ENCODE measurements at regions not wholly inside any gene's neighbourhood (a gene's known extent, or its start where the extent isn't known, plus 50 kb on each side); places are given as distances from the start of the nearest gene placed in this dataset.
A peak's percentile ranks its signal among the peaks of the same experiment; 100 is the strongest.

GRCh38 chr6:43861212-43861894 lies 91.3 kb downstream of the VEGFA start:
- CTCF ChIA-PET (ENCODE audit: low intra/inter-chr PET ratio): no interaction called here
- Histone ChIP-seq H2AFZ (ENCODE audit: low read depth, low read length) (no peak overlapping the region), H3K36me3 (ENCODE audit: control insufficient read depth, insufficient read depth, low read length) (no peaks in the 10 kb centered on the region), H3K4me2 (ENCODE audit: insufficient read depth, low read length) (no peak overlapping the region), H3K9me1 (ENCODE audit: control insufficient read depth, insufficient read depth, low read length) (no peaks in the 10 kb centered on the region), H4K20me1 (replicated peaks; ENCODE audit: control insufficient read depth, insufficient read depth, low read length) (no peaks in the 10 kb centered on the region), H3K9me3 (replicated peaks; ENCODE audit: control insufficient read depth, insufficient read depth, low read depth, low read length) (no peaks in the 10 kb centered on the region), H3K4me3 (no peak overlapping the region), H3K27ac (ENCODE audit: extremely low read depth, low read depth, low read length) (no peak overlapping the region), H3K4me1 (replicated peaks in 1 of 2; ENCODE audit: control insufficient read depth in 2 of 2, insufficient read depth in 2 of 2, low read length in 2 of 2) (peaks cover 2 to 3% of the 10 kb centered on the region in 2 experiments; a peak in 3 of 5 replicates), H3K9ac (ENCODE audit: insufficient read depth in 1 of 2, low read depth in 2 of 2, low read length in 2 of 2) (no peak overlapping the region), H3K27me3 (ENCODE audit: control insufficient read depth in 2 of 2, insufficient read depth in 2 of 2, low read length in 2 of 2) (no peaks in the 10 kb centered on the region), H3K79me2 (ENCODE audit: control insufficient read depth, insufficient read depth, low read length) (no peaks in the 10 kb centered on the region)
- POLR2A ChIA-PET: interaction anchor here (1.3 kb wide), 1 partner anchor 8 kb away, joined by 4 read pairs; no protein-coding TSS in a partner anchor
- ATAC-seq (no peak), FAIRE-seq (no peak), DNase-seq (ENCODE audit: extremely low read depth in 1 of 4, low spot score in 3 of 4) (no peak)
- in situ Hi-C loops (cut with MboI) (no loop called here), intact Hi-C loops (cut with micrococcal nuclease) (no loop called here)
- TF ChIP-seq KDM2B (CRISPR knock-in tag; IDR thresholded peaks at IDR 0.05) (no peak), KDM1A (IDR thresholded peaks at IDR 0.05) (peak in 1 of 2 experiments; percentile 87; a peak in 2 of 4 replicates), ZNF740 (CRISPR knock-in tag; IDR thresholded peaks at IDR 0.05) (no peak), ZNF740 (tag; IDR thresholded peaks at IDR 0.05) (no peak)
- 41% methylated on average over 14 of the region's 14 CpGs for WGBS (ENCODE audit: insufficient coverage, low coverage, missing lambda C conversion rate)
- no TSS peak for BruUV-seq (replicated peaks)

- ChIA-PET CTCF (ENCODE audit: low intra/inter-chr PET ratio) (no interaction called here), POLR2A (interaction anchor here (0.6 to 1.1 kb wide), 3 partner anchors 12 to 431 kb away, joined by 3 to 4 read pairs (median 4); no protein-coding TSS in a partner anchor)
- Histone ChIP-seq H3K9me1 (ENCODE audit: control insufficient read depth, insufficient read depth, low read length) (no peaks in the 10 kb centered on the region), H3K4me2 (ENCODE audit: insufficient read depth, low read length) (no peak overlapping the region), H2AFZ (ENCODE audit: low read depth, low read length) (no peak overlapping the region), H3K4me3 (no peak overlapping the region), H3K4me1 (replicated peaks in 1 of 2; ENCODE audit: control insufficient read depth in 2 of 2, insufficient read depth in 2 of 2, low read length in 2 of 2) (peaks cover 6 to 8% of the 10 kb centered on the region in 2 experiments; a peak in 3 of 5 replicates), H3K27ac (ENCODE audit: extremely low read depth, low read depth, low read length) (no peak overlapping the region), H3K9ac (ENCODE audit: insufficient read depth in 1 of 2, low read depth in 2 of 2, low read length in 2 of 2) (peak overlapping the region in 1 of 2 experiments; percentile 60; a peak in 2 of 4 replicates), H3K79me2 (ENCODE audit: control insufficient read depth, insufficient read depth, low read length) (no peaks in the 10 kb centered on the region), H3K27me3 (ENCODE audit: control insufficient read depth in 2 of 2, insufficient read depth in 2 of 2, low read length in 2 of 2) (no peaks in the 10 kb centered on the region), H3K36me3 (ENCODE audit: control insufficient read depth, insufficient read depth, low read length) (no peaks in the 10 kb centered on the region), H3K9me3 (replicated peaks; ENCODE audit: control insufficient read depth, insufficient read depth, low read depth, low read length) (no peaks in the 10 kb centered on the region), H4K20me1 (replicated peaks; ENCODE audit: control insufficient read depth, insufficient read depth, low read length) (no peaks in the 10 kb centered on the region)
- FAIRE-seq (no peak), DNase-seq (ENCODE audit: extremely low read depth in 1 of 4, low spot score in 3 of 4) (peak in 1 of 4 experiments; percentile 33), ATAC-seq (no peak)
- in situ Hi-C loops (cut with MboI) (no loop called here), intact Hi-C loops (cut with micrococcal nuclease) (no loop called here)
- BruUV-seq (replicated peaks): no TSS peak
- 42% methylated on average over 7 of the region's 7 CpGs for WGBS (ENCODE audit: insufficient coverage, low coverage, missing lambda C conversion rate)
- no peak for TF ChIP-seq ZNF449 (CRISPR knock-in tag; IDR thresholded peaks at IDR 0.05)
- no peak for TF ChIP-seq HOMEZ (CRISPR knock-in tag; IDR thresholded peaks at IDR 0.05)
- TF ChIP-seq POLR2H (tag; IDR thresholded peaks at IDR 0.05; ENCODE audit: low read depth): no peak
- TF ChIP-seq ZNF77 (CRISPR knock-in tag; IDR thresholded peaks at IDR 0.05): no peak
- no peak for TF ChIP-seq SIN3B (IDR thresholded peaks at IDR 0.05; ENCODE audit: low read depth)
- TF ChIP-seq SETDB1 (IDR thresholded peaks at IDR 0.05; ENCODE audit: low read length): no peak
- no peak for TF ChIP-seq RAD51 (IDR thresholded peaks at IDR 0.05; ENCODE audit: borderline replicate concordance, low read depth)
- no peak for TF ChIP-seq HDAC2 (IDR thresholded peaks at IDR 0.05)
- no peak for TF ChIP-seq HNRNPUL1 (IDR thresholded peaks at IDR 0.05; ENCODE audit: low read length)
Measured at GRCh38 chr6:43860285-43860684, 90.3 kb downstream of the VEGFA start.

Data from K562 (cell line).